Tibial artery (tissue), 4 donors: ENCODE measurements at regions not wholly inside any gene's neighbourhood (a gene's known extent, or its start where the extent isn't known, plus 50 kb on each side); places are given as distances from the start of the nearest gene placed in this dataset.

ENCODE experiments used
- DNase-seq, 2 donors: peaks; one replicate each; pipeline ENCODE4 v3.0.0-alpha.2; 2019
- H3K27ac ChIP-seq, 2 donors: fragments of 200-600 bp; sonication (generic) in 1 of 2; 1 replicate in 1 of 2; 2 replicates in 1 of 2; pipeline ENCODE4 v1.5.1; 2018 to 2019; ENCODE audit warnings: mild to moderate bottlenecking in 1 of 2
- H3K27me3 ChIP-seq, 2 donors: fragments of 200-600 bp; sonication (generic) in 1 of 2; one replicate each; pipeline versions ENCODE4 v1.5.1 to v1.6.0; 2016 to 2019
- H3K36me3 ChIP-seq, 3 donors: fragments of 200-600 bp; sonication (generic) in 2 of 3; one replicate each; pipeline ENCODE4 v1.5.1; 2016 to 2019; ENCODE audit warnings: mild to moderate bottlenecking in 2 of 3
- H3K4me1 ChIP-seq, 4 donors: fragments of 200-600 bp; sonication (generic) in 2 of 4; 1 replicate in 3 of 4; 2 replicates in 1 of 4; pipeline ENCODE4 v1.5.1; 2016 to 2019
- H3K4me3 ChIP-seq, 2 donors: fragments of 200-600 bp; sonication (generic) in 1 of 2; 1 replicate in 1 of 2; 2 replicates in 1 of 2; pipeline ENCODE4 v1.5.1; 2018 to 2019; ENCODE audit warnings: mild to moderate bottlenecking in 2 of 2
- H3K9me3 ChIP-seq, 3 donors: fragments of 200-600 bp; sonication (generic) in 1 of 3; one replicate each; pipeline ENCODE4 v1.5.1; 2016 to 2019
- intact Hi-C: fragments of 100-400 bp; cut with DNase I; formaldehyde crosslinking; loops from one replicate; pipeline ENCODE4 v1.15.0; 2023; ENCODE audit warnings: low total_unique reads
- TF ChIP-seq, protein P1 (sequence below), 2 experiments: fragments of 200-600 bp in 1 of 2; fragments of 450-650 bp in 1 of 2; IDR thresholded peaks; one replicate each; pipeline ENCODE4 v1.5.1; 2017 to 2019; ENCODE audit warnings: antibody characterized with exemption in 2 of 2, mild to moderate bottlenecking in 1 of 2, moderate library complexity in 1 of 2

DNA sequence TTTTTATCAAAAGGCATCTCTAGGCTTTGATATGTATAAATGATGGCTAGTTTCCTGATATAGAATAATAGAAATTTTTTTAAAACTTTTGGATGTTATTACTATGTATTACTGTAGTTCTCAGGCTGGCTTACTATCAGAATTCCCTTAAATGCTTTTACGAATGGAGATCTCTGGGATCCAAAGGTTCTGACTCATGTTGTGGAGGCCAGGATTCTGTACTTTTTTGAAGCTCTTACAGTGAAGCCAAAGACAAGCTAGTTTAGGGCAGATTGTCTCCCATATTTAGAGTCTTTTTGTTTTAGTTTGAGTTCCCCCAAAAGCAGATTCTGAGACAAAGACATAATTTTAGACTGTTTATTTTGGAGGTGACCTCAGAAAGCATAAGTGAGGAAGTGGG, 265.9 kb upstream of the SESN3 start:
- intact Hi-C loops: no loop called here
- TF ChIP-seq, protein P1, sequence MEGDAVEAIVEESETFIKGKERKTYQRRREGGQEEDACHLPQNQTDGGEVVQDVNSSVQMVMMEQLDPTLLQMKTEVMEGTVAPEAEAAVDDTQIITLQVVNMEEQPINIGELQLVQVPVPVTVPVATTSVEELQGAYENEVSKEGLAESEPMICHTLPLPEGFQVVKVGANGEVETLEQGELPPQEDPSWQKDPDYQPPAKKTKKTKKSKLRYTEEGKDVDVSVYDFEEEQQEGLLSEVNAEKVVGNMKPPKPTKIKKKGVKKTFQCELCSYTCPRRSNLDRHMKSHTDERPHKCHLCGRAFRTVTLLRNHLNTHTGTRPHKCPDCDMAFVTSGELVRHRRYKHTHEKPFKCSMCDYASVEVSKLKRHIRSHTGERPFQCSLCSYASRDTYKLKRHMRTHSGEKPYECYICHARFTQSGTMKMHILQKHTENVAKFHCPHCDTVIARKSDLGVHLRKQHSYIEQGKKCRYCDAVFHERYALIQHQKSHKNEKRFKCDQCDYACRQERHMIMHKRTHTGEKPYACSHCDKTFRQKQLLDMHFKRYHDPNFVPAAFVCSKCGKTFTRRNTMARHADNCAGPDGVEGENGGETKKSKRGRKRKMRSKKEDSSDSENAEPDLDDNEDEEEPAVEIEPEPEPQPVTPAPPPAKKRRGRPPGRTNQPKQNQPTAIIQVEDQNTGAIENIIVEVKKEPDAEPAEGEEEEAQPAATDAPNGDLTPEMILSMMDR (IDR thresholded peaks at IDR 0.05): no peak
- Histone ChIP-seq H3K36me3 (no peaks in the 10 kb centered on the region), H3K27ac (peak overlapping the region in 1 of 2 donors; percentile 13), H3K27me3 (no peaks in the 10 kb centered on the region), H3K9me3 (peaks cover 0 to 7% (median 0%) of the 10 kb centered on the region in 3 donors), H3K4me1 (peaks cover 0 to 22% (median 8%) of the 10 kb centered on the region in 4 donors), H3K4me3 (no peak overlapping the region)
- DNase-seq: no peak

DNA sequence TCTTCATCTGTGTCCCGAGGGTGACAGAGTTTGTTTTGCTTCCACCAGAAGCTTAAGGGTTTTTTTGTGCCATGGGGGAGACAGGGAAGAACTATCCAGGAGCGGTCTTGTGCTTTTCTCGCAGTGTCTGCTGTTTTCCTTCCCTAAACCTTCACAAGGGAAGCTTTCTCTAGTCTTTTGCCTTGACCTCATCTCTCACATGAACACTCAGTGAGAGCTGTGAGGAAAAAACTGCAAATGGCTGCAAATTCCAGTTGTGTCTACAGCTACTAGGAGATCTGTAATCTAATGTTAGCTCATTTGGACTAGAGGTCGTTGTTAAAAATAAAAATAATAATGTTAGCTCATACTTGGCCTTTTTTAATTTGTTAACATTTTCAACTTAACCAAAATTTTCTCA, 264.7 kb upstream of the SESN3 start:
- peaks cover 0 to 10% (median 0%) of the 10 kb centered on the region in 3 donors for H3K9me3 ChIP-seq
- intact Hi-C loops: no loop called here
- TF ChIP-seq, protein P1 (IDR thresholded peaks at IDR 0.05): no peak
- no peaks in the 10 kb centered on the region for H3K36me3 ChIP-seq
- H3K27me3 ChIP-seq: no peaks in the 10 kb centered on the region
- H3K27ac ChIP-seq: no peak overlapping the region
- DNase-seq: no peak
- H3K4me1 ChIP-seq: peaks cover 0 to 22% (median 8%) of the 10 kb centered on the region in 4 donors
- H3K4me3 ChIP-seq: no peak overlapping the region

DNA sequence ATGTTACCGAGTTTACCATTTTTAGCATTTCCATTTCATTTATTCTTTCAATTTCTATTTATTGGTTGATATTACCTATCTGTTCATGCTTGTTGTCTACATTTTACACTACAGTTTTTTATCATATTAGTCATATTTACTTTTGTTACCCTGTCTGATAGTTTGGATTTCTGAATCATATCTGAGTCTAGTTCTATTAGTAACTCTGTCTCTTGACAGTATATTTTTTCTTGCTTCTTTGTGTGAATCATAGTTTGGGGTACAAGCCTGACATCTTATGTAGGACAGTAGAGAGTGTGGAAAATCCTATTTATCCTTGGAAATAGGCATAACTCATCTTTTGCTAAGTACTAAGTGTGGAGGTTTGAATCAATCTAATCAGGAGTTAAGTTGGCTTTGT, 263.9 kb upstream of the SESN3 start:
- TF ChIP-seq, protein P1 (IDR thresholded peaks at IDR 0.05): no peak
- intact Hi-C loops: no loop called here
- H3K4me3 ChIP-seq: no peak overlapping the region
- no peak for DNase-seq
- H3K9me3 ChIP-seq: peaks cover 0 to 14% (median 0%) of the 10 kb centered on the region in 3 donors
- H3K4me1 ChIP-seq: peaks cover 0 to 22% (median 6%) of the 10 kb centered on the region in 4 donors
- H3K27me3 ChIP-seq: no peaks in the 10 kb centered on the region
- no peak overlapping the region for H3K27ac ChIP-seq
- no peaks in the 10 kb centered on the region for H3K36me3 ChIP-seq

DNA sequence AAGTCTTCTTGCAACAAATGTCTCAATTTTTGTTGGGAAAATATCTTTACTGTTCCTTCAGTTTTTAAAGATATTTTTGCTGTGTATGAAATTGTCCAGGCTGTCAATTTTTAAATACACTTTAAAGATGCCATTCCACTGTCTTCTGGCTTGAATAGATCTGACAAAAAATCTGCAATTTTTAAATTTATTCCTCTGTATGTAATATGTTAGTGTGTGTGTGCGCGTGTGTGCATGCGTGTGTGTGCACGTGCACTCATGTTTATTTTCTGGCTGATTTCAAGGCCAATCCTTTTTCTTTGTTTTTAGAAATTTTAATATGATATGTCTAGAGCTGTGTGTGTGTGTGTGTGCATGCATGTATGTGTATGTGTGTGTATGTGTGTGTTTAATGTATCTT, 263.2 kb upstream of the SESN3 start:
- intact Hi-C loops: no loop called here
- no peak for DNase-seq
- H3K4me1 ChIP-seq: peaks cover 0 to 22% (median 6%) of the 10 kb centered on the region in 4 donors
- TF ChIP-seq, protein P1 (IDR thresholded peaks at IDR 0.05): no peak
- H3K36me3 ChIP-seq: no peaks in the 10 kb centered on the region
- no peak overlapping the region for H3K27ac ChIP-seq
- H3K4me3 ChIP-seq: no peak overlapping the region
- H3K27me3 ChIP-seq: no peaks in the 10 kb centered on the region
- peaks cover 0 to 14% (median 0%) of the 10 kb centered on the region in 3 donors for H3K9me3 ChIP-seq

DNA sequence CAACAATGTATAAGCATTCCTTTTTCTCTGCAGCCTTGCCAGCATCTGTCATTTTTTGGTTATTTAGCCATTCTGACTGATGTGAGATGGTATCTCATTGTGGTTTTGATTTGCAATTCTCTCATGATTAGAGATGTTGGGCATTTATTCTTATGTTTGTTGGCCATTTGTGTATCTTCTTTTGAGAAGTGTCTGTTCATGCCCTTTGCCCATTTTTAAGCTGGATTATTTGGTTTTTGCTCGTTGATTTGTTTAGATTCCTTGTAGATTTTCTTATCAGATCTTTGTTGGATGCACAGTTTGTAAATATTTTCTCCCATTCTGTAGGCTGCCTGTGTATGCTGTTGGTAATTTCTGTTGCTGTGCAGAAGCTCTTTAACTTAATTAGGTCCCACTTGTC, 259.6 kb upstream of the SESN3 start:
- TF ChIP-seq, protein P1 (IDR thresholded peaks at IDR 0.05): no peak
- intact Hi-C loops: no loop called here
- no peak overlapping the region for H3K27ac ChIP-seq

DNA sequence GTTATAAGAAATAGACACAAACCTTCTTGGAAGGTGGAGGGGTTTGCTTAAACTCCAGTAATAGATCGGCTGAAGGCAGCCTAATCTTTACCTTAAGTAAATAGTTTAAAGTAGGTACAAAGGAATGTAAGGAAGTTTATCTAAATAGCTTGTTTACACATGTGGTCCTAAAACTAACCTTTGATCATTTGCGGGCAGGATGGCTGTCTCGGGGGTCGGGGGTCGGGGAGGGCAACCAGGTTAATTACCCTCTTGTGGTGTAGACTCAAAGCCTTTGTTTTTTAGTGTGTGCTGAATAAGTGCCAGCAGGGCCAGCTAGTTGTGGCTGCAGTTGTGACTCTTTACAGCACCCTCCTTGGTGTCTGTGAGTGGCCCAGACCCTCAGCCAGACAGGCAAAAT, 256.9 kb upstream of the SESN3 start:
- no peaks in the 10 kb centered on the region for H3K27me3 ChIP-seq
- no peaks in the 10 kb centered on the region for H3K36me3 ChIP-seq
- no peak for DNase-seq
- peaks cover 0 to 6% (median 0%) of the 10 kb centered on the region in 3 donors for H3K9me3 ChIP-seq
- intact Hi-C loops: no loop called here
- TF ChIP-seq, protein P1 (IDR thresholded peaks at IDR 0.05): no peak
- no peaks in the 10 kb centered on the region for H3K4me1 ChIP-seq
- H3K27ac ChIP-seq: no peak overlapping the region
- no peak overlapping the region for H3K4me3 ChIP-seq

More for the DNA sequence above, 259.6 kb upstream of the SESN3 start:
- Histone ChIP-seq H3K36me3 (no peaks in the 10 kb centered on the region), H3K4me1 (peaks cover 0 to 2% (median 2%) of the 10 kb centered on the region in 4 donors), H3K9me3 (peaks cover 0 to 14% (median 0%) of the 10 kb centered on the region in 3 donors), H3K4me3 (no peak overlapping the region), H3K27me3 (no peaks in the 10 kb centered on the region)
- no peak for DNase-seq
